Colonic mucosa (tissue), 4 donors: ENCODE measurements at regions not wholly inside any gene's neighbourhood (a gene's known extent, or its start where the extent isn't known, plus 50 kb on each side); places are given as distances from the start of the nearest gene placed in this dataset.

Experiments used
- DNase-seq: peaks from one replicate; pipeline ENCODE4 v3.0.0-alpha.2; 2020
- H3K27ac ChIP-seq: fragments of 200-600 bp; one replicate; pipeline ENCODE4 v1.8.0; 2021
- H3K27me3 ChIP-seq: fragments of 200-600 bp; one replicate; pipeline ENCODE4 v1.8.0; 2021
- H3K36me3 ChIP-seq: fragments of 200-600 bp; one replicate; pipeline ENCODE4 v1.8.0; 2021
- H3K4me1 ChIP-seq: fragments of 200-600 bp; one replicate; pipeline ENCODE4 v1.8.0; 2021; ENCODE audit warnings: mild to moderate bottlenecking
- H3K4me3 ChIP-seq: fragments of 200-600 bp; one replicate; pipeline ENCODE4 v1.8.0; 2021
- H3K9ac ChIP-seq, 2 donors: one replicate each; pipeline ENCODE4 v1.7.0; 2013; ENCODE audit warnings: control low read depth in 2 of 2, low read depth in 2 of 2, low read length in 2 of 2
- H3K9me3 ChIP-seq: fragments of 200-600 bp; one replicate; pipeline ENCODE4 v1.8.0; 2021
- intact Hi-C: fragments of 100-400 bp; cut with DNase I; formaldehyde crosslinking; loops from one replicate; pipeline ENCODE4 v1.14.1; 2022
- TF ChIP-seq, protein P1 (sequence below): fragments of 200-600 bp; IDR thresholded peaks from one replicate; pipeline ENCODE4 v1.8.0; 2022; ENCODE audit warnings: antibody characterized with exemption, mild to moderate bottlenecking
- donor health status: healthy.
- donor health status: DM: no; HTN: no; CAD: no.
- donor health status: DM: no; HTN: no; CAD: no.

DNA sequence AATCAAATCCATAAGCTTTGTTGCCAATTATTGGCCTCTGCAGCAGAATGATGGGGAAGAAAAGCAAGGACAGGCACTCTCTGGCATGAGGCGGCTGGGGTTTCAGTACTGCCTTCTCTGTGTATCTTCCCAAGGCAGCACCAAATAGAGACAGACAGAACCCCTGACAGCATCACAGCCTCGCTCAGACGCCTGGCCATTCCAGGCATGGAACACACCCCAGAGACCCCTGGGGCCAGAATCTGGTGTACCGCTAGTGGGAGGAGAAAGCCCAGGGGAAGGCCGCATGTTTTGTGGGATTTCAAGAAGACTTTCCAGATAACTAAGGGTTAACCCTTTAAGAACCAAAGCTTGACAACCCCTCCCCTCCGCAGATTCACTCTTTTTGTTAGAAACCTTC, 282.1 kb downstream of the EN1 start:
- TF ChIP-seq, protein P1, sequence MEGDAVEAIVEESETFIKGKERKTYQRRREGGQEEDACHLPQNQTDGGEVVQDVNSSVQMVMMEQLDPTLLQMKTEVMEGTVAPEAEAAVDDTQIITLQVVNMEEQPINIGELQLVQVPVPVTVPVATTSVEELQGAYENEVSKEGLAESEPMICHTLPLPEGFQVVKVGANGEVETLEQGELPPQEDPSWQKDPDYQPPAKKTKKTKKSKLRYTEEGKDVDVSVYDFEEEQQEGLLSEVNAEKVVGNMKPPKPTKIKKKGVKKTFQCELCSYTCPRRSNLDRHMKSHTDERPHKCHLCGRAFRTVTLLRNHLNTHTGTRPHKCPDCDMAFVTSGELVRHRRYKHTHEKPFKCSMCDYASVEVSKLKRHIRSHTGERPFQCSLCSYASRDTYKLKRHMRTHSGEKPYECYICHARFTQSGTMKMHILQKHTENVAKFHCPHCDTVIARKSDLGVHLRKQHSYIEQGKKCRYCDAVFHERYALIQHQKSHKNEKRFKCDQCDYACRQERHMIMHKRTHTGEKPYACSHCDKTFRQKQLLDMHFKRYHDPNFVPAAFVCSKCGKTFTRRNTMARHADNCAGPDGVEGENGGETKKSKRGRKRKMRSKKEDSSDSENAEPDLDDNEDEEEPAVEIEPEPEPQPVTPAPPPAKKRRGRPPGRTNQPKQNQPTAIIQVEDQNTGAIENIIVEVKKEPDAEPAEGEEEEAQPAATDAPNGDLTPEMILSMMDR: no peak
- H3K36me3 ChIP-seq: no peaks in the 10 kb centered on the region
- H3K27me3 ChIP-seq: no peaks in the 10 kb centered on the region
- no peaks in the 10 kb centered on the region for H3K4me1 ChIP-seq
- H3K4me3 ChIP-seq: no peak overlapping the region
- H3K9me3 ChIP-seq: no peaks in the 10 kb centered on the region
- no peak overlapping the region for H3K27ac ChIP-seq
- DNase-seq: no peak
- intact Hi-C loops: no loop called here
- H3K9ac ChIP-seq: no peak overlapping the region

DNA sequence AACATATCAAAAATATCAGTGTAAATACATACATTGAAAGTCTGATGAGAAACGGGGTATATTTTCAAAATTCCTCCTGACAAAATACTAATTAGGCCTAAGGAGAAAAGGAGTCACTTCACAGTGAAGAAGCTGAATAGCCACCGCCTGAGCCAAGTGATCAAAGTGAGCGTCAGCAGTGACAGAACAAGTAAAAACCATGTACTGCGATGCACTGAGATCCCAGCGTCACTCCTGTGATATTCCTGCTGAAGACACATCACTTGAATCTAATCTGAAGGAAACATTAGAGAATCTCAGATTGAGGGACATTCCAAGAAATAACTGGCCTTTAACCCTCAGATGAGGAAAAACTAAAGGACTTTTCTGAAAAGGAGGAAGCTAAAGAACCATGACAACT, 285.3 kb downstream of the EN1 start:
- Histone ChIP-seq H3K9me3 (no peaks in the 10 kb centered on the region), H3K36me3 (no peaks in the 10 kb centered on the region), H3K4me1 (no peaks in the 10 kb centered on the region), H3K27me3 (no peaks in the 10 kb centered on the region), H3K27ac (no peak overlapping the region), H3K4me3 (no peak overlapping the region), H3K9ac (no peak overlapping the region)
- intact Hi-C loops: no loop called here
- DNase-seq: no peak
- TF ChIP-seq, protein P1: no peak

DNA sequence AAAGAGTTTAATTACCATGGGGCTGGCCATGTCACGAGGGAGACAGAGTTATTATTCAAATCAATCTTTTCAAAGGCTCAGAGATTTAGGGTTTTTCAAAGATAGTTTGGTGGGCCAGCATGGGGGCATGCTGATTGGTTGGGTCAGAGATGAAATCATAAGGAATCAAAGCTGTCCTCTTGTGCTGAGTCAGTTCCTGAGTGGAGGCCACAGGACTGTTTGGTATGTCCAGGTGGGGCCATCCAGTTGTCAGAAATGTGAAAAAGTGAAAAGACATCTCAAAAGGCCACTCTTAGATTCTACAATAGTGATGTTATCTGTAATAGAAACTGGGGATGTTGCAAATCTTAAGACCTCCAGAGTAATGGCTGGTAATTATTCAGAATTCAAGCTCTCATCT, 288.6 kb downstream of the EN1 start:
- intact Hi-C loops: no loop called here
- no peak for DNase-seq
- H3K9me3 ChIP-seq: no peaks in the 10 kb centered on the region
- H3K4me1 ChIP-seq: no peaks in the 10 kb centered on the region
- no peaks in the 10 kb centered on the region for H3K27me3 ChIP-seq
- TF ChIP-seq, protein P1: no peak
- H3K36me3 ChIP-seq: no peaks in the 10 kb centered on the region
- no peak overlapping the region for H3K27ac ChIP-seq
- no peak overlapping the region for H3K9ac ChIP-seq
- no peak overlapping the region for H3K4me3 ChIP-seq

DNA sequence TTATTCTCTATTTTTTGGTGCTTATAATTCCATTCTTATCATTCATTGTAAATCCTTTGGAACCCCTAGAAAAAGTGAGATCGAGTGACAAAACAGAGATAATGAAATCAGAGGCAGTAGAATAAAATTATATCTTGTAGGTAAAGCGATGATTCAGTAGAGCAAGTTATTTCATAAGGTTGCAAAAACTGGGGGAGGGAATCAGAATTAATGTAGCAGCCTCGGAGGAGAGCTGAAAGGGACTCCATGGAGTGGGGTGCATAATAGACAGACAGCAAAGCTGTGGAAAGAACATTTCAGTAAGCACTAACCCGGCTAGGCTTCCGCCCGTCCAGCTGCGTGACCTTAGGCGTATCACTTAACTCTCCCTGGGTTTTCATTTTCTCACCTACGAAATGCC, 289.7 kb downstream of the EN1 start:
- Histone ChIP-seq H3K27me3 (no peaks in the 10 kb centered on the region), H3K9ac (no peak overlapping the region), H3K9me3 (no peaks in the 10 kb centered on the region), H3K36me3 (no peaks in the 10 kb centered on the region), H3K4me3 (no peak overlapping the region), H3K27ac (no peak overlapping the region), H3K4me1 (no peaks in the 10 kb centered on the region)
- TF ChIP-seq, protein P1: no peak
- intact Hi-C loops: no loop called here
- no peak for DNase-seq

DNA sequence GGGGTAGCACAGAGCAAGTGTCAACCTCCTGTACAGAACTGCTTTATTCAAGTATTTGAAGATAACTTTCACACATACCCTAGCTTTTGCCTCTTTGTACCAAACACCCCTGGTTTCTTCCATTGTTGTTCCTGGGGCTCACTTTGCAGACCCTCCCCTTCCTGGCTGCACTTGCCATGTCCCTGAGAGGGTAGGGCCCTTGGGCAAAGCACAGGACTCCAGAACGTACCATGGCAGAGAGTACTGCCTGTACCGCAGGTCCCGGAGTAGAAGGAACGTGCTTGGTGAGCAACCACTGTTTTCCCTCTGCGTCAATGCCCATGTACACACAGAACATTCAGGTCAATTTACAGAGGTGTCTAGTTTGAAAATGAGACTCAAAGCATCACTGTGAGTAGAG, 290.4 kb downstream of the EN1 start:
- TF ChIP-seq, protein P1: no peak
- no peaks in the 10 kb centered on the region for H3K4me1 ChIP-seq
- intact Hi-C loops: no loop called here
- no peak for DNase-seq
- no peak overlapping the region for H3K4me3 ChIP-seq
- H3K9ac ChIP-seq: no peak overlapping the region
- H3K36me3 ChIP-seq: no peaks in the 10 kb centered on the region
- no peak overlapping the region for H3K27ac ChIP-seq
- no peaks in the 10 kb centered on the region for H3K27me3 ChIP-seq
- no peaks in the 10 kb centered on the region for H3K9me3 ChIP-seq

DNA sequence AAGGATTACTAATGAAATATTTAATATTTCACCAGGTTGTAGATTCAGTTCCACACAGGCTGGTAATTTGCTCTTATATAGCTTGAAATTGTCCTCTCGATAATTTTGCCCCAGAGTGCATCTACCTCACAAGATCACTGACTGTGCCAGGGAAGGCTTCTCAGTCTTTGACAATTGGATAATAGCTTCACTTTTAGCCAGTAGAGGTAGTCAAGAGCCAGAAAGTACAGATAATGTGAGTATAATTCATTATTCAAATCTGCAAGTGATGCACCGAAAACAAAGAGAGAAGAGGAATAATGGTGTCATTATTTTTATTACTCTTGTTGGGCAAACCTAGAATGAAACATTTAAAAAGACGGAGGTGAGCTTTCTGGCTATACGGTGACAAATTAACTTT, 292.8 kb downstream of the EN1 start:
- no peak for DNase-seq
- intact Hi-C loops: no loop called here
- no peak overlapping the region for H3K4me3 ChIP-seq
- H3K27ac ChIP-seq: no peak overlapping the region
- H3K9ac ChIP-seq: no peak overlapping the region
- H3K36me3 ChIP-seq: no peaks in the 10 kb centered on the region
- no peaks in the 10 kb centered on the region for H3K4me1 ChIP-seq
- no peaks in the 10 kb centered on the region for H3K9me3 ChIP-seq
- TF ChIP-seq, protein P1: no peak
- no peaks in the 10 kb centered on the region for H3K27me3 ChIP-seq
